H9 (cell line): ENCODE measurements at regions not wholly inside any gene's neighbourhood (a gene's known extent, or its start where the extent isn't known, plus 50 kb on each side); places are given as distances from the start of the nearest gene placed in this dataset.

ENCODE experiments used
- DNase-seq: peaks from one replicate; pipeline ENCODE4 v3.0.0-alpha.2; 2017
- H2AFZ ChIP-seq: one replicate; pipeline ENCODE4 v1.6.1; 2013; ENCODE audit warnings: mild to moderate bottlenecking, low read length, control low read depth, moderate library complexity
- H2AK5ac ChIP-seq: 2 replicates; pipeline ENCODE4 v1.6.1; 2013; ENCODE audit warnings: low read length, control low read depth, mixed read lengths; ENCODE audit not compliant: insufficient read length
- H2BK120ac ChIP-seq: one replicate; pipeline ENCODE4 v1.6.1; 2013; ENCODE audit warnings: low read depth, mild to moderate bottlenecking, low read length, control low read depth, inconsistent platforms; ENCODE audit not compliant: poor library complexity, severe bottlenecking
- H2BK12ac ChIP-seq: 2 replicates; pipeline ENCODE4 v1.6.1; 2013; ENCODE audit warnings: low read length, control low read depth, mixed read lengths, low read depth; ENCODE audit not compliant: insufficient read length
- H2BK15ac ChIP-seq: 2 replicates; pipeline ENCODE4 v1.6.1; 2013; ENCODE audit warnings: low read depth, low read length, control low read depth
- H2BK20ac ChIP-seq: one replicate; pipeline ENCODE4 v1.6.1; 2013; ENCODE audit warnings: low read depth, mild to moderate bottlenecking, low read length, control low read depth, inconsistent platforms; ENCODE audit not compliant: poor library complexity, severe bottlenecking
- H2BK5ac ChIP-seq: 2 replicates; pipeline ENCODE4 v1.6.1; 2013; ENCODE audit warnings: low read length, control low read depth, mixed read lengths; ENCODE audit not compliant: insufficient read length
- H3K14ac ChIP-seq: 2 replicates; pipeline ENCODE4 v1.6.1; 2013; ENCODE audit warnings: low read length, control low read depth; ENCODE audit not compliant: insufficient read depth
- H3K18ac ChIP-seq: 2 replicates; pipeline ENCODE4 v1.6.1; 2013; ENCODE audit warnings: low read depth, mild to moderate bottlenecking, mixed read lengths, low read length, control low read depth; ENCODE audit not compliant: insufficient read length
- H3K23ac ChIP-seq: 2 replicates; pipeline ENCODE4 v1.6.1; 2013; ENCODE audit warnings: low read length, control low read depth, mixed read lengths, low read depth; ENCODE audit not compliant: insufficient read length
- H3K23me2 ChIP-seq: 2 replicates; pipeline ENCODE4 v1.6.1; 2013; ENCODE audit warnings: low read depth, mild to moderate bottlenecking, mixed read lengths, low read length, control low read depth; ENCODE audit not compliant: insufficient read length, poor library complexity, severe bottlenecking
- H3K27ac ChIP-seq: 2 replicates; pipeline ENCODE4 v1.5.1; 2013; ENCODE audit warnings: low read length, control low read depth, mixed read lengths, low read depth; ENCODE audit not compliant: insufficient read length
- H3K27me3 ChIP-seq: 2 replicates; pipeline ENCODE4 v1.6.1; 2013; ENCODE audit warnings: low read length, control low read depth, inconsistent platforms; ENCODE audit not compliant: insufficient read depth
- H3K4ac ChIP-seq: 2 replicates; pipeline ENCODE4 v1.6.1; 2013; ENCODE audit warnings: low read depth, mild to moderate bottlenecking, control low read depth, inconsistent platforms, low read length, moderate library complexity
- H3K4me1 ChIP-seq: 2 replicates; pipeline ENCODE4 v1.6.1; 2013; ENCODE audit warnings: low read length, control low read depth, inconsistent platforms; ENCODE audit not compliant: insufficient read depth
- H3K4me2 ChIP-seq: 2 replicates; pipeline ENCODE4 v1.6.1; 2013; ENCODE audit warnings: low read length, control low read depth, mixed read lengths; ENCODE audit not compliant: insufficient read length, insufficient read depth
- H3K56ac ChIP-seq: 2 replicates; pipeline ENCODE4 v1.6.1; 2013; ENCODE audit warnings: low read depth, mild to moderate bottlenecking, mixed read lengths, low read length, control low read depth; ENCODE audit not compliant: insufficient read length
- H3K79me1 ChIP-seq: 2 replicates; pipeline ENCODE4 v1.6.1; 2013; ENCODE audit warnings: low read depth, mild to moderate bottlenecking, moderate library complexity, low read length, control low read depth, inconsistent platforms; ENCODE audit not compliant: insufficient read depth, poor library complexity, severe bottlenecking
- H3K79me2 ChIP-seq: 2 replicates; pipeline ENCODE4 v1.6.1; 2013; ENCODE audit warnings: low read length, control low read depth, inconsistent platforms; ENCODE audit not compliant: insufficient read depth
- H3K9ac ChIP-seq: 2 replicates; pipeline ENCODE4 v1.6.1; 2013; ENCODE audit warnings: low read length, control low read depth, mixed read lengths; ENCODE audit not compliant: insufficient read length; ENCODE audit errors: extremely low read depth
- H3K9me3 ChIP-seq: one replicate; pipeline ENCODE4 v1.6.1; 2013; ENCODE audit warnings: low read depth, low read length, inconsistent platforms; ENCODE audit not compliant: control insufficient read depth
- H3T11ph ChIP-seq: one replicate; pipeline ENCODE4 v1.6.1; 2013; ENCODE audit warnings: mild to moderate bottlenecking, low read length, control low read depth, inconsistent platforms
- H4K20me1 ChIP-seq: one replicate; pipeline ENCODE4 v1.6.1; 2013; ENCODE audit not compliant: control insufficient read depth, insufficient read length, insufficient read depth
- H4K5ac ChIP-seq: 2 replicates; pipeline ENCODE4 v1.6.1; 2013; ENCODE audit warnings: low read depth, mild to moderate bottlenecking, mixed read lengths, low read length, control low read depth; ENCODE audit not compliant: insufficient read length
- H4K8ac ChIP-seq: replicated peaks from 2 replicates; pipeline ENCODE4 v1.6.1; 2013; ENCODE audit warnings: low read length, control low read depth, mixed read lengths, low read depth; ENCODE audit not compliant: insufficient read length
- H4K91ac ChIP-seq: 2 replicates; pipeline ENCODE4 v1.6.1; 2013; ENCODE audit warnings: low read depth, mild to moderate bottlenecking, moderate library complexity, mixed read lengths, low read length, control low read depth; ENCODE audit not compliant: insufficient read length
- H3K27ac Mint-ChIP-seq, 3 experiments: 2 replicates in 2 of 3; 3 replicates in 1 of 3; pipeline ENCODE4 v1.8.0; 2020 to 2021; ENCODE audit warnings: mixed read lengths in 3 of 3, mild to moderate bottlenecking in 1 of 3, moderate library complexity in 1 of 3
- H3K27me3 Mint-ChIP-seq: 2 replicates; pipeline ENCODE4 v1.8.0; 2021; ENCODE audit warnings: low read depth, mild to moderate bottlenecking, moderate library complexity, mixed read lengths
- H3K36me3 Mint-ChIP-seq, 3 experiments: 2 replicates in 2 of 3; 3 replicates in 1 of 3; pipeline ENCODE4 v1.8.0; 2020 to 2021; ENCODE audit warnings: low read depth in 3 of 3, mixed read lengths in 3 of 3; ENCODE audit not compliant: insufficient read depth in 1 of 3
- H3K4me1 Mint-ChIP-seq, 2 experiments: 2 replicates each; pipeline ENCODE4 v1.8.0; 2020; ENCODE audit warnings: mixed read lengths in 2 of 2
- H3K4me3 Mint-ChIP-seq, 2 experiments: 2 replicates in 1 of 2; 3 replicates in 1 of 2; pipeline ENCODE4 v1.8.0; 2020 to 2021; ENCODE audit warnings: mild to moderate bottlenecking in 2 of 2, mixed read lengths in 2 of 2, moderate library complexity in 1 of 2
- H3K9me3 Mint-ChIP-seq, 2 experiments: 2 replicates in 1 of 2; 3 replicates in 1 of 2; pipeline ENCODE4 v1.8.0; 2020; ENCODE audit warnings: mild to moderate bottlenecking in 2 of 2, mixed read lengths in 2 of 2, moderate library complexity in 1 of 2
- CTCF ChIP-seq: fragments of 200-600 bp; sonication (generic); conservative IDR thresholded peaks from 3 replicates; pipeline ENCODE4 v1.8.0; 2021; ENCODE audit warnings: antibody characterized with exemption, mild to moderate bottlenecking
- WGBS: extraction: QIAGEN DNeasy Blood & Tissue Kit; methylation state at CpG from one replicate; pipeline ENCODE4 v1.1.7; 2013; ENCODE audit warnings: missing lambda C conversion rate, low lambda C conversion rate, mixed read lengths; ENCODE audit not compliant: insufficient read length; ENCODE audit errors: extremely low coverage; 5-methylcytosine and 5-hydroxymethylcytosine counted together

- no peak for TF ChIP-seq CTCF
- H4K5ac ChIP-seq = no peak overlapping the region
- H2AK5ac ChIP-seq = no peak overlapping the region
- no peak overlapping the region for H2BK5ac ChIP-seq
- H3K4me2 ChIP-seq = no peak overlapping the region
- no peak overlapping the region for H4K8ac ChIP-seq
- H3K4me1 Mint-ChIP-seq = no peaks in the 10 kb centered on the region
- no peak overlapping the region for H3K18ac ChIP-seq
- no peak overlapping the region for H2BK15ac ChIP-seq
- H3K27me3 Mint-ChIP-seq = no peaks in the 10 kb centered on the region
- H3K23me2 ChIP-seq = no peaks in the 10 kb centered on the region
- H3K4ac ChIP-seq = no peak overlapping the region
- H2BK120ac ChIP-seq = no peak overlapping the region
- H3K27ac Mint-ChIP-seq = no peak overlapping the region
- no peak overlapping the region for H3K9ac ChIP-seq
- H2AFZ ChIP-seq = no peak overlapping the region
- no peak overlapping the region for H3T11ph ChIP-seq
- H3K56ac ChIP-seq = no peak overlapping the region
- no peaks in the 10 kb centered on the region for H3K79me2 ChIP-seq
- WGBS = no CpG with 5 or more reads among the region's 1 CpG
- H3K9me3 ChIP-seq = peaks cover 90% of the 10 kb centered on the region
- H3K27ac ChIP-seq = no peak overlapping the region
- H3K14ac ChIP-seq = no peak overlapping the region
- H3K23ac ChIP-seq = no peak overlapping the region
- no peak overlapping the region for H2BK12ac ChIP-seq
- no peaks in the 10 kb centered on the region for H3K79me1 ChIP-seq
- H3K36me3 Mint-ChIP-seq = peaks cover 3 to 13% (median 10%) of the 10 kb centered on the region in 3 experiments; a peak in 5 of 7 replicates
- no peak overlapping the region for H2BK20ac ChIP-seq
- no peak for DNase-seq
- H3K27me3 ChIP-seq = no peaks in the 10 kb centered on the region
- H3K9me3 Mint-ChIP-seq = peaks cover 87 to 90% of the 10 kb centered on the region in 2 experiments
- H4K20me1 ChIP-seq = no peaks in the 10 kb centered on the region
- no peak overlapping the region for H3K4me3 Mint-ChIP-seq
- no peak overlapping the region for H4K91ac ChIP-seq
- H3K4me1 ChIP-seq = no peaks in the 10 kb centered on the region
Measured at GRCh38 chr14:106549064-106549463, 1022.7 kb downstream of the TMEM121 start.
